PC-9 (cell line): ENCODE measurements at regions not wholly inside any gene's neighbourhood (a gene's known extent, or its start where the extent isn't known, plus 50 kb on each side); places are given as distances from the start of the nearest gene placed in this dataset.

Experiments
- BruUV-seq: library from RNA; stranded (reverse); fragments of 400-500 nt; replicated peaks from 2 replicates; lab custom pipeline; 2021; lab: Mats Ljungman, UMichigan
- CTCF ChIA-PET: fragments of 300-600 bp; sonication (Branson Sonifier 250); formaldehyde crosslinking; loops from one replicate; lab custom pipeline; 2022; ENCODE audit warnings: antibody characterized with exemption; lab: Charles Lee
- POLR2A ChIA-PET: fragments of 300-600 bp; sonication (Branson Sonifier 250); formaldehyde crosslinking; loops from one replicate; lab custom pipeline; 2022; ENCODE audit warnings: antibody characterized with exemption; ENCODE audit not compliant: unreplicated experiment; lab: Charles Lee
- DNase-seq, 2 experiments: peaks; one replicate each; pipeline versions ENCODE4 v3.0.0 to v3.0.0-alpha.2; 2015 to 2022; ENCODE audit warnings: mixed read lengths in 1 of 2
- H2AFZ ChIP-seq: fragments of 200-600 bp; sonication (generic); 2 replicates; pipeline ENCODE4 v1.8.1; 2017; ENCODE audit warnings: antibody characterized with exemption
- H3F3A ChIP-seq: fragments of 200-600 bp; sonication (generic); 2 replicates; pipeline ENCODE4 v1.8.1; 2017; ENCODE audit warnings: antibody characterized with exemption, mild to moderate bottlenecking, low read depth; ENCODE audit not compliant: insufficient read depth
- H3K27ac ChIP-seq: fragments of 200-600 bp; sonication (generic); 2 replicates; pipeline ENCODE4 v1.6.1; 2016; ENCODE audit warnings: mixed run types
- H3K27me3 ChIP-seq: fragments of 200-600 bp; sonication (generic); 2 replicates; pipeline ENCODE4 v1.6.1; 2016; ENCODE audit warnings: low read depth, mixed run types; ENCODE audit not compliant: insufficient read depth
- H3K36me3 ChIP-seq: fragments of 200-600 bp; sonication (generic); 2 replicates; pipeline ENCODE4 v1.6.1; 2016; ENCODE audit warnings: low read depth, mixed run types
- H3K4me1 ChIP-seq: fragments of 200-600 bp; sonication (generic); replicated peaks from 2 replicates; pipeline ENCODE4 v1.6.1; 2016; ENCODE audit warnings: mixed run types; ENCODE audit not compliant: insufficient read depth
- H3K4me2 ChIP-seq: fragments of 200-600 bp; sonication (generic); 2 replicates; pipeline ENCODE4 v1.6.1; 2017; ENCODE audit warnings: mixed run types
- H3K4me3 ChIP-seq: fragments of 200-600 bp; sonication (generic); 2 replicates; pipeline ENCODE4 v1.6.1; 2016; ENCODE audit warnings: mixed run types
- H3K79me2 ChIP-seq: fragments of 200-600 bp; sonication (generic); 2 replicates; pipeline ENCODE4 v1.6.1; 2017; ENCODE audit warnings: low read depth, mixed run types
- H3K9me2 ChIP-seq: fragments of 200-600 bp; sonication (generic); 2 replicates; pipeline ENCODE4 v1.8.1; 2017; ENCODE audit warnings: mild to moderate bottlenecking; ENCODE audit not compliant: insufficient read depth
- H3K9me3 ChIP-seq: fragments of 200-600 bp; sonication (generic); 2 replicates; pipeline ENCODE4 v1.8.1; 2016; ENCODE audit warnings: low read depth; ENCODE audit not compliant: insufficient read depth
- H4K20me1 ChIP-seq: fragments of 200-600 bp; sonication (generic); 2 replicates; pipeline ENCODE4 v1.8.1; 2017; ENCODE audit not compliant: insufficient read depth
- EZH2 ChIP-seq: fragments of 200-600 bp; sonication (generic); IDR thresholded peaks from 2 replicates; pipeline ENCODE4 v1.8.0; 2017; ENCODE audit warnings: antibody characterized with exemption, low read depth
- intact Hi-C: fragments of 100-400 bp; cut with micrococcal nuclease; formaldehyde crosslinking; loops from one replicate; pipeline ENCODE4 v1.10.0; 2022; ENCODE audit not compliant: unreplicated experiment
- TF ChIP-seq, protein P1 (sequence below): fragments of 200-600 bp; sonication (generic); conservative IDR thresholded peaks from 2 replicates; pipeline ENCODE4 v1.6.1; 2017; ENCODE audit warnings: mixed run types, antibody characterized with exemption, mild to moderate bottlenecking, moderate library complexity

DNA sequence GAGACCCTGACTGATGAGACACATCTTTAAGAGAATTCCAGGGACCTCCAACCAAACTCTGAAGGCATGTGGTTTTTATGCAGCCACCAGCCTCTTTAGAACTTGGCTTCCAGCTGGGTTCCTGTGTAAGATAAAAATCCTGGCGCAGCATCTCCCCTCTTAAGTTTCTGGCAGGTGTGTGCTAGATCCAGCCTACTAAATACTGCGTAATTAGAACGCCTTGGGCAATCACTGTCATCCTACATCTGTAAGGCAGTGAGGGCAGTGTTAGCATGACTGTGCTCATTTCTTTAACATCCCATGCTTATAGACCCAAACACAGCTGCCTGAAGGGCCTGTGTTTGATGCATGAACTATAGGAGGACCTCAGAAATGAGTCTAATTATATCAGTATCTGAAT lies 173.5 kb upstream of the OBI1 start:
- H3K9me2 ChIP-seq, result no peaks in the 10 kb centered on the region
- no peak overlapping the region for H2AFZ ChIP-seq
- no peaks in the 10 kb centered on the region for H3F3A ChIP-seq
- no TSS peak for BruUV-seq
- intact Hi-C loops, result no loop called here
- H3K9me3 ChIP-seq, result no peaks in the 10 kb centered on the region
- H3K4me2 ChIP-seq, result no peak overlapping the region
- no peaks in the 10 kb centered on the region for H3K27me3 ChIP-seq
- H3K79me2 ChIP-seq, result no peaks in the 10 kb centered on the region
- no peak for DNase-seq
- H3K4me1 ChIP-seq, result no peaks in the 10 kb centered on the region
- no peaks in the 10 kb centered on the region for H4K20me1 ChIP-seq
- H3K4me3 ChIP-seq, result no peak overlapping the region
- POLR2A ChIA-PET, result no interaction called here
- H3K36me3 ChIP-seq, result no peaks in the 10 kb centered on the region
- TF ChIP-seq, protein P1, sequence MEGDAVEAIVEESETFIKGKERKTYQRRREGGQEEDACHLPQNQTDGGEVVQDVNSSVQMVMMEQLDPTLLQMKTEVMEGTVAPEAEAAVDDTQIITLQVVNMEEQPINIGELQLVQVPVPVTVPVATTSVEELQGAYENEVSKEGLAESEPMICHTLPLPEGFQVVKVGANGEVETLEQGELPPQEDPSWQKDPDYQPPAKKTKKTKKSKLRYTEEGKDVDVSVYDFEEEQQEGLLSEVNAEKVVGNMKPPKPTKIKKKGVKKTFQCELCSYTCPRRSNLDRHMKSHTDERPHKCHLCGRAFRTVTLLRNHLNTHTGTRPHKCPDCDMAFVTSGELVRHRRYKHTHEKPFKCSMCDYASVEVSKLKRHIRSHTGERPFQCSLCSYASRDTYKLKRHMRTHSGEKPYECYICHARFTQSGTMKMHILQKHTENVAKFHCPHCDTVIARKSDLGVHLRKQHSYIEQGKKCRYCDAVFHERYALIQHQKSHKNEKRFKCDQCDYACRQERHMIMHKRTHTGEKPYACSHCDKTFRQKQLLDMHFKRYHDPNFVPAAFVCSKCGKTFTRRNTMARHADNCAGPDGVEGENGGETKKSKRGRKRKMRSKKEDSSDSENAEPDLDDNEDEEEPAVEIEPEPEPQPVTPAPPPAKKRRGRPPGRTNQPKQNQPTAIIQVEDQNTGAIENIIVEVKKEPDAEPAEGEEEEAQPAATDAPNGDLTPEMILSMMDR, result no peak
- TF ChIP-seq EZH2, result no peak
- CTCF ChIA-PET, result no interaction called here
- H3K27ac ChIP-seq, result no peak overlapping the region

DNA sequence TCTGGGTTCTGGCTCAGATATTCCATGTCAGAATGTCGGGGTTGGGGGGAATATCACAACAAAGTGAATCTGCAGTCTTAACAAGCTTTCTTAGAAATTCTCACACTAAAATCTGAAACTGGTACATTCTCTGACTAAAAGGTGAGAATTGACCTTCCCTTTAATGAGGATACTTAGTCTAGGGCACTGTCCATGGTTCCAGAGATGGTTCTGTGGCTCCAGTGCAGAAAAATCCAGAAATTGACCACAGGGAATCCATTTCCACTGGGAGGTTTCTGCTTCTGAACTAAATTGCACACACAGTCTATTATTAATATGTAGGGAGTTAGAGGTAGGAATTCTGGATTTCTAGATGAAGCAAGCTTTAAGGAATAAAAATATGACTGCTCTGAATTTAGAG lies 171.6 kb upstream of the OBI1 start:
- Histone ChIP-seq H3K27ac (no peak overlapping the region), H4K20me1 (no peaks in the 10 kb centered on the region), H2AFZ (no peak overlapping the region), H3K9me3 (no peaks in the 10 kb centered on the region), H3K79me2 (no peaks in the 10 kb centered on the region), H3K9me2 (no peaks in the 10 kb centered on the region), H3K4me2 (no peak overlapping the region), H3F3A (no peaks in the 10 kb centered on the region), H3K4me1 (no peaks in the 10 kb centered on the region), H3K27me3 (no peaks in the 10 kb centered on the region), H3K4me3 (no peak overlapping the region), H3K36me3 (no peaks in the 10 kb centered on the region)
- no TSS peak for BruUV-seq
- no peak for DNase-seq
- ChIA-PET CTCF (no interaction called here), POLR2A (no interaction called here)
- intact Hi-C loops, result no loop called here
- TF ChIP-seq, protein P1, result no peak
- TF ChIP-seq EZH2, result no peak

DNA sequence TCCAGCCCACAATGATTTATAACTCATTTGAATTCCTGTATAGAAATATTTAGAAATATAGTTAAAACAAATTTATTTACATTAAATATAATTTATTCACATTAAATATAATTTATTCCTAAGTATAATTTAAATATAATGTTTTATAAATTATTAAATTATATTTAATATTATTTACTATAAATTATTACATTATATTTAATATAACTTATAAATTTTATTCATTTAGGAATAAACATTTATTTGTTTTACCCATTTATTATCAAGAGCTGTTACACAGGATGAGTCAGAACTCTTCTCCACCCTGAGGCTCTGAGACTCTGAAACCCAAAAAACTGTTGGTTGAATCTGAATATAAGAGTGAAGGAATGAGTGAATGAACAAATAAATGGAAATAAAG lies 170.9 kb upstream of the OBI1 start:
- H2AFZ ChIP-seq, result no peak overlapping the region
- intact Hi-C loops, result no loop called here
- ChIA-PET POLR2A (no interaction called here), CTCF (no interaction called here)
- H3K4me3 ChIP-seq, result no peak overlapping the region
- H3K36me3 ChIP-seq, result no peaks in the 10 kb centered on the region
- no peaks in the 10 kb centered on the region for H3K9me2 ChIP-seq
- TF ChIP-seq, protein P1, result no peak
- no peak for TF ChIP-seq EZH2
- H3K27me3 ChIP-seq, result no peaks in the 10 kb centered on the region
- no TSS peak for BruUV-seq
- no peak overlapping the region for H3K4me2 ChIP-seq
- H3K27ac ChIP-seq, result no peak overlapping the region
- H3K79me2 ChIP-seq, result no peaks in the 10 kb centered on the region
- no peaks in the 10 kb centered on the region for H3K9me3 ChIP-seq
- no peaks in the 10 kb centered on the region for H3F3A ChIP-seq
- H4K20me1 ChIP-seq, result no peaks in the 10 kb centered on the region
- no peak for DNase-seq
- no peaks in the 10 kb centered on the region for H3K4me1 ChIP-seq
